ENCODE measurements at regions not wholly inside any gene's neighbourhood (a gene's known extent, or its start where the extent isn't known, plus 50 kb on each side); places are given as distances from the start of the nearest gene placed in this dataset.

DNA sequence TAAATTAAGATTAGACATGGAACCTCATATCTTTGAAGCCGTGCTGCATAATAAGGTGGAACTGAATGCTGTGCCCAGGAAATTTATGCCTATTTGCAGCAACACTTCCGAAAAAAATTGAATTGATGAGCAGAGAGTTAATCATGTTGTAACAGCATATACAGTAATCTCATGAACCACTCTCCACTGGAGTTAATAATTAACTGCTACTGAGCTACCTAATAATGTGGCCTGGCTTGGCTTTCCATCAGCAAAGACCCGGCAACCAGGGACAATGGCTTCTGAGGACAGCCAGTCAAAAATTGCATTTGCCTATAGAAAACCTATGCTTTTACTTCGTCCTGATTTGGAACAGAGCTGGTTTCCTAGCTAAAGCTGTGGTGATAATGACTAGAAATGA lies 63.8 kb upstream of the GATB start:
- H4K20me1 ChIP-seq (ENCODE audit: control insufficient read depth, insufficient read depth, insufficient read length), result no peaks in the 10 kb centered on the region
- H3K14ac ChIP-seq (ENCODE audit: insufficient read depth, low read length), result no peak overlapping the region
- WGBS (ENCODE audit: extremely low coverage, insufficient read length, low lambda C conversion rate), result no CpG with 5 or more reads among the region's 4 CpGs

More for the DNA sequence above, 63.8 kb upstream of the GATB start:
- Histone ChIP-seq H3K9ac (ENCODE audit: extremely low read depth, insufficient read length, low read length) (no peak overlapping the region), H3K79me1 (ENCODE audit: insufficient read depth, low read depth, low read length, poor library complexity, severe bottlenecking) (no peaks in the 10 kb centered on the region), H2BK12ac (ENCODE audit: insufficient read length, low read depth, low read length) (no peak overlapping the region), H4K8ac (replicated peaks; ENCODE audit: insufficient read length, low read depth, low read length) (no peak overlapping the region), H3K27me3 (ENCODE audit: insufficient read depth, low read length) (no peaks in the 10 kb centered on the region), H4K5ac (ENCODE audit: insufficient read length, low read depth, low read length) (no peak overlapping the region), H3K4ac (ENCODE audit: low read depth, low read length) (no peak overlapping the region), H2BK5ac (ENCODE audit: insufficient read length, low read length) (no peak overlapping the region), H2AFZ (ENCODE audit: low read length) (no peak overlapping the region), H2BK120ac (ENCODE audit: low read depth, low read length, poor library complexity, severe bottlenecking) (no peak overlapping the region), H2BK20ac (ENCODE audit: low read depth, low read length, poor library complexity, severe bottlenecking) (no peak overlapping the region), H3K18ac (ENCODE audit: insufficient read length, low read depth, low read length) (no peak overlapping the region), H3K79me2 (ENCODE audit: insufficient read depth, low read length) (no peaks in the 10 kb centered on the region), H3K4me2 (ENCODE audit: insufficient read depth, insufficient read length, low read length) (no peak overlapping the region), H3K23me2 (ENCODE audit: insufficient read length, low read depth, low read length, poor library complexity, severe bottlenecking) (no peaks in the 10 kb centered on the region), H3K9me3 (ENCODE audit: control insufficient read depth, low read depth, low read length) (no peaks in the 10 kb centered on the region), H3T11ph (ENCODE audit: low read length) (no peak overlapping the region), H3K23ac (ENCODE audit: insufficient read length, low read depth, low read length) (no peak overlapping the region), H4K91ac (ENCODE audit: insufficient read length, low read depth, low read length) (no peak overlapping the region), H2BK15ac (ENCODE audit: low read depth, low read length) (no peak overlapping the region), H3K4me1 (ENCODE audit: insufficient read depth, low read length) (no peaks in the 10 kb centered on the region), H3K56ac (ENCODE audit: insufficient read length, low read depth, low read length) (no peak overlapping the region), H3K27ac (ENCODE audit: insufficient read length, low read depth, low read length) (no peak overlapping the region), H2AK5ac (ENCODE audit: insufficient read length, low read length) (no peak overlapping the region)
- H3K36me3 Mint-ChIP-seq (ENCODE audit: insufficient read depth in 1 of 3, low read depth in 3 of 3), result peaks cover 0 to 23% (median 5%) of the 10 kb centered on the region in 3 experiments; a peak in 3 of 7 replicates
- no peaks in the 10 kb centered on the region for H3K27me3 Mint-ChIP-seq (ENCODE audit: low read depth)
- H3K9me3 Mint-ChIP-seq, result peaks cover 11 to 15% of the 10 kb centered on the region in 2 experiments; a peak in 4 of 5 replicates
- TF ChIP-seq, protein P1, sequence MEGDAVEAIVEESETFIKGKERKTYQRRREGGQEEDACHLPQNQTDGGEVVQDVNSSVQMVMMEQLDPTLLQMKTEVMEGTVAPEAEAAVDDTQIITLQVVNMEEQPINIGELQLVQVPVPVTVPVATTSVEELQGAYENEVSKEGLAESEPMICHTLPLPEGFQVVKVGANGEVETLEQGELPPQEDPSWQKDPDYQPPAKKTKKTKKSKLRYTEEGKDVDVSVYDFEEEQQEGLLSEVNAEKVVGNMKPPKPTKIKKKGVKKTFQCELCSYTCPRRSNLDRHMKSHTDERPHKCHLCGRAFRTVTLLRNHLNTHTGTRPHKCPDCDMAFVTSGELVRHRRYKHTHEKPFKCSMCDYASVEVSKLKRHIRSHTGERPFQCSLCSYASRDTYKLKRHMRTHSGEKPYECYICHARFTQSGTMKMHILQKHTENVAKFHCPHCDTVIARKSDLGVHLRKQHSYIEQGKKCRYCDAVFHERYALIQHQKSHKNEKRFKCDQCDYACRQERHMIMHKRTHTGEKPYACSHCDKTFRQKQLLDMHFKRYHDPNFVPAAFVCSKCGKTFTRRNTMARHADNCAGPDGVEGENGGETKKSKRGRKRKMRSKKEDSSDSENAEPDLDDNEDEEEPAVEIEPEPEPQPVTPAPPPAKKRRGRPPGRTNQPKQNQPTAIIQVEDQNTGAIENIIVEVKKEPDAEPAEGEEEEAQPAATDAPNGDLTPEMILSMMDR (conservative IDR thresholded peaks at IDR 0.05), result no peak
- no peak overlapping the region for H3K27ac Mint-ChIP-seq
- no peak overlapping the region for H3K4me3 Mint-ChIP-seq
- no peak for DNase-seq
- H3K4me1 Mint-ChIP-seq, result peaks cover 0 to 4% of the 10 kb centered on the region in 2 experiments; a peak in 2 of 4 replicates
